GM23338 (cell line): ENCODE measurements at regions not wholly inside any gene's neighbourhood (a gene's known extent, or its start where the extent isn't known, plus 50 kb on each side); places are given as distances from the start of the nearest gene placed in this dataset.

Experiments
- ATAC-seq: fragments of 200-7000 bp; cut with Tn5 transposase; 3 replicates; pipeline ENCODE4 v1.9.1; 2020
- DNase-seq: peaks from one replicate; pipeline ENCODE4 v3.0.0-alpha.2; 2015; ENCODE audit warnings: low spot score
- H2AFZ ChIP-seq: fragments of 200-600 bp; sonication (generic); 2 replicates; pipeline ENCODE4 v1.8.0; 2016; ENCODE audit warnings: antibody characterized with exemption, mild to moderate bottlenecking, moderate library complexity
- H3F3A ChIP-seq: fragments of 200-600 bp; sonication (generic); replicated peaks from 2 replicates; pipeline ENCODE4 v1.8.0; 2017; ENCODE audit warnings: antibody characterized with exemption, mixed run types, low read depth
- H3K27ac ChIP-seq: fragments of 200-600 bp; sonication (generic); 2 replicates; pipeline ENCODE4 v1.6.1; 2016; ENCODE audit warnings: low read depth
- H3K27me3 ChIP-seq: fragments of 200-600 bp; sonication (generic); 2 replicates; pipeline ENCODE4 v1.8.0; 2016; ENCODE audit warnings: mild to moderate bottlenecking, mixed run types, moderate library complexity; ENCODE audit not compliant: insufficient read depth
- H3K36me3 ChIP-seq: fragments of 200-600 bp; sonication (generic); 2 replicates; pipeline ENCODE4 v1.8.0; 2016; ENCODE audit warnings: mild to moderate bottlenecking; ENCODE audit not compliant: insufficient read depth
- H3K4me1 ChIP-seq: fragments of 200-600 bp; sonication (generic); 2 replicates; pipeline ENCODE4 v1.8.0; 2016; ENCODE audit warnings: mild to moderate bottlenecking, moderate library complexity; ENCODE audit not compliant: insufficient read depth
- H3K4me2 ChIP-seq: fragments of 200-600 bp; sonication (generic); 2 replicates; pipeline ENCODE4 v1.7.1; 2017; ENCODE audit warnings: mixed run types
- H3K4me3 ChIP-seq: fragments of 200-600 bp; sonication (generic); 2 replicates; pipeline ENCODE4 v1.6.1; 2016; ENCODE audit warnings: mixed run types
- H3K79me2 ChIP-seq: fragments of 200-600 bp; sonication (generic); replicated peaks from 2 replicates; pipeline ENCODE4 v1.8.0; 2017; ENCODE audit warnings: mild to moderate bottlenecking; ENCODE audit not compliant: insufficient read depth
- H3K9me2 ChIP-seq: fragments of 200-600 bp; sonication (generic); 2 replicates; pipeline ENCODE4 v1.8.0; 2017; ENCODE audit not compliant: insufficient read depth
- H4K20me1 ChIP-seq: fragments of 200-600 bp; sonication (generic); replicated peaks from 2 replicates; pipeline ENCODE4 v1.8.0; 2017; ENCODE audit warnings: mild to moderate bottlenecking; ENCODE audit not compliant: insufficient read depth
- H3K27ac Mint-ChIP-seq: 2 replicates; pipeline ENCODE4 v1.8.0; 2020; ENCODE audit warnings: inconsistent platforms, mild to moderate bottlenecking, moderate library complexity, mixed read lengths
- H3K27me3 Mint-ChIP-seq: 3 replicates; pipeline ENCODE4 v1.8.0; 2022; ENCODE audit warnings: low read depth, mild to moderate bottlenecking, moderate library complexity, mixed read lengths, inconsistent platforms; ENCODE audit not compliant: insufficient read depth, poor library complexity
- H3K36me3 Mint-ChIP-seq: 3 replicates; pipeline ENCODE4 v1.8.0; 2021; ENCODE audit warnings: low read depth, mild to moderate bottlenecking, inconsistent platforms, moderate library complexity, mixed read lengths
- H3K4me1 Mint-ChIP-seq: 3 replicates; pipeline ENCODE4 v1.8.0; 2020; ENCODE audit warnings: mild to moderate bottlenecking, inconsistent platforms, mixed read lengths
- H3K4me3 Mint-ChIP-seq: 3 replicates; pipeline ENCODE4 v1.8.0; 2021; ENCODE audit warnings: moderate library complexity, mild to moderate bottlenecking, inconsistent platforms, mixed read lengths
- H3K9me3 Mint-ChIP-seq: 3 replicates; pipeline ENCODE4 v1.8.0; 2020; ENCODE audit warnings: moderate library complexity, mild to moderate bottlenecking, inconsistent platforms, mixed read lengths
- EZH2phosphoT487 ChIP-seq: fragments of 200-600 bp; sonication (generic); IDR thresholded peaks from one replicate; pipeline ENCODE4 v1.8.1; 2018; ENCODE audit warnings: antibody characterized with exemption; ENCODE audit not compliant: unreplicated experiment
- JUNB ChIP-seq: IDR thresholded peaks from one replicate; pipeline ENCODE4 v1.6.1; 2016; ENCODE audit warnings: antibody characterized with exemption; ENCODE audit not compliant: unreplicated experiment
- NANOG ChIP-seq: IDR thresholded peaks from 2 replicates; pipeline ENCODE4 v1.6.1; 2016; ENCODE audit warnings: antibody characterized with exemption, borderline replicate concordance
- STAT1 ChIP-seq: IDR thresholded peaks from one replicate; pipeline ENCODE4 v1.6.1; 2016; ENCODE audit warnings: antibody characterized with exemption; ENCODE audit not compliant: unreplicated experiment
- TF ChIP-seq, protein P1 (sequence below): IDR thresholded peaks from one replicate; pipeline ENCODE4 v1.6.1; 2018; ENCODE audit warnings: antibody characterized with exemption; ENCODE audit not compliant: unreplicated experiment
- TF ChIP-seq, protein P2 (sequence below), 2 experiments: fragments of 200-600 bp in 1 of 2; sonication (generic) in 1 of 2; conservative IDR thresholded peaks; 2 replicates each; pipeline versions ENCODE4 v1.5.1 to v1.6.1; 2016 to 2017; ENCODE audit warnings: antibody characterized with exemption in 2 of 2, low read depth in 2 of 2, mild to moderate bottlenecking in 2 of 2, moderate library complexity in 1 of 2

DNA sequence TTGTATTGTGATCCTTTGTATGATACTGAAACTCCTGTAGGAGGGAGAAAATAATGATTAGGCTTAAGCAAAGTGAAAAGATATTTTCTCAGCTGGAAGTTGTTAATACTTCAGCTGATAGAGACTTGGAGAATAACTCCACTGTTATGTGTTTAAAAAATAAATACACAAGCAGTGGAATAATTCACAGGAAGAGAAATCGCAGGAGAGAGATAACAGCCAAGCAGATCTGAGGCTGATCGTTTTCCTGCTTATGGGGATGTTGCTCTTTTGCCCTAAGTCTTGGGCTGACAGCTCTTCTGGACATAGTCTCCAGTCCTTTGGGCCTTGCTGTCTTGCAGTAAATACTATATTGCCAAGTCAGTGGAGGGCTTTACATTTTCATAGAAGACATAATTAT is 93.3 kb downstream of the OLFM4 start:
- Histone ChIP-seq H3K9me2 (peaks cover 3% of the 10 kb centered on the region; the same call in 1 of the 2 replicates), H4K20me1 (no peaks in the 10 kb centered on the region), H3F3A (no peaks in the 10 kb centered on the region), H3K27me3 (no peaks in the 10 kb centered on the region), H2AFZ (no peak overlapping the region), H3K4me3 (no peak overlapping the region), H3K4me1 (peaks cover 23% of the 10 kb centered on the region), H3K27ac (no peak overlapping the region), H3K36me3 (no peaks in the 10 kb centered on the region), H3K4me2 (peak overlapping the region; percentile 16), H3K79me2 (no peaks in the 10 kb centered on the region)
- DNase-seq (no peak), ATAC-seq (no peak)
- Mint-ChIP-seq H3K4me1 (peaks cover 19% of the 10 kb centered on the region), H3K9me3 (peaks cover 20% of the 10 kb centered on the region), H3K27ac (no peak overlapping the region), H3K36me3 (peaks cover 15% of the 10 kb centered on the region), H3K27me3 (peaks cover 2% of the 10 kb centered on the region), H3K4me3 (no peak overlapping the region)
- TF ChIP-seq, protein P1, sequence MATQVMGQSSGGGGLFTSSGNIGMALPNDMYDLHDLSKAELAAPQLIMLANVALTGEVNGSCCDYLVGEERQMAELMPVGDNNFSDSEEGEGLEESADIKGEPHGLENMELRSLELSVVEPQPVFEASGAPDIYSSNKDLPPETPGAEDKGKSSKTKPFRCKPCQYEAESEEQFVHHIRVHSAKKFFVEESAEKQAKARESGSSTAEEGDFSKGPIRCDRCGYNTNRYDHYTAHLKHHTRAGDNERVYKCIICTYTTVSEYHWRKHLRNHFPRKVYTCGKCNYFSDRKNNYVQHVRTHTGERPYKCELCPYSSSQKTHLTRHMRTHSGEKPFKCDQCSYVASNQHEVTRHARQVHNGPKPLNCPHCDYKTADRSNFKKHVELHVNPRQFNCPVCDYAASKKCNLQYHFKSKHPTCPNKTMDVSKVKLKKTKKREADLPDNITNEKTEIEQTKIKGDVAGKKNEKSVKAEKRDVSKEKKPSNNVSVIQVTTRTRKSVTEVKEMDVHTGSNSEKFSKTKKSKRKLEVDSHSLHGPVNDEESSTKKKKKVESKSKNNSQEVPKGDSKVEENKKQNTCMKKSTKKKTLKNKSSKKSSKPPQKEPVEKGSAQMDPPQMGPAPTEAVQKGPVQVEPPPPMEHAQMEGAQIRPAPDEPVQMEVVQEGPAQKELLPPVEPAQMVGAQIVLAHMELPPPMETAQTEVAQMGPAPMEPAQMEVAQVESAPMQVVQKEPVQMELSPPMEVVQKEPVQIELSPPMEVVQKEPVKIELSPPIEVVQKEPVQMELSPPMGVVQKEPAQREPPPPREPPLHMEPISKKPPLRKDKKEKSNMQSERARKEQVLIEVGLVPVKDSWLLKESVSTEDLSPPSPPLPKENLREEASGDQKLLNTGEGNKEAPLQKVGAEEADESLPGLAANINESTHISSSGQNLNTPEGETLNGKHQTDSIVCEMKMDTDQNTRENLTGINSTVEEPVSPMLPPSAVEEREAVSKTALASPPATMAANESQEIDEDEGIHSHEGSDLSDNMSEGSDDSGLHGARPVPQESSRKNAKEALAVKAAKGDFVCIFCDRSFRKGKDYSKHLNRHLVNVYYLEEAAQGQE, result no peak
- TF ChIP-seq, protein P2, sequence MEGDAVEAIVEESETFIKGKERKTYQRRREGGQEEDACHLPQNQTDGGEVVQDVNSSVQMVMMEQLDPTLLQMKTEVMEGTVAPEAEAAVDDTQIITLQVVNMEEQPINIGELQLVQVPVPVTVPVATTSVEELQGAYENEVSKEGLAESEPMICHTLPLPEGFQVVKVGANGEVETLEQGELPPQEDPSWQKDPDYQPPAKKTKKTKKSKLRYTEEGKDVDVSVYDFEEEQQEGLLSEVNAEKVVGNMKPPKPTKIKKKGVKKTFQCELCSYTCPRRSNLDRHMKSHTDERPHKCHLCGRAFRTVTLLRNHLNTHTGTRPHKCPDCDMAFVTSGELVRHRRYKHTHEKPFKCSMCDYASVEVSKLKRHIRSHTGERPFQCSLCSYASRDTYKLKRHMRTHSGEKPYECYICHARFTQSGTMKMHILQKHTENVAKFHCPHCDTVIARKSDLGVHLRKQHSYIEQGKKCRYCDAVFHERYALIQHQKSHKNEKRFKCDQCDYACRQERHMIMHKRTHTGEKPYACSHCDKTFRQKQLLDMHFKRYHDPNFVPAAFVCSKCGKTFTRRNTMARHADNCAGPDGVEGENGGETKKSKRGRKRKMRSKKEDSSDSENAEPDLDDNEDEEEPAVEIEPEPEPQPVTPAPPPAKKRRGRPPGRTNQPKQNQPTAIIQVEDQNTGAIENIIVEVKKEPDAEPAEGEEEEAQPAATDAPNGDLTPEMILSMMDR (conservative IDR thresholded peaks at IDR 0.05; ENCODE audit: low read depth in 2 of 2), result no peak
- no peak for TF ChIP-seq EZH2phosphoT487
- TF ChIP-seq JUNB, result no peak
- no peak for TF ChIP-seq NANOG

DNA sequence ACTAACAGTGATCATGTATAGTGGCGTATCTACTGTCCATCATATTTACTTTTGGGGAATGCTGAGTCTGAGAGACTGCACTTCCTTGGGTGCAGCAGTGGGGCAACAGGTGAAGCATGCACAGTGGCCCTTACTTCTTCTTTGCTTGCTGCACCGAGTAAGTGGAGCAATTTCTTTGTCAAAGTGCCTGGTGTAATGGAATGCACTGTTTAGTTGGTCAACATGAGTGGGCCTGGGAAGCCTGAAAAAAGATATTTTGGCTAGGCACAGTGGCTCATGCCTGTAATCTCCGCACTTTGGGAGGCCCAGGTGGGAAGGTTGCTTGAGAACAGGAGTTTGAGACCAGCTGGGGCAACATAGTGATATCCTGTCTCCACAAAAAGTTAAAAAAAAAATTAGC is 94.9 kb downstream of the OLFM4 start:
- Mint-ChIP-seq H3K4me1 (peaks cover 19% of the 10 kb centered on the region), H3K4me3 (no peak overlapping the region), H3K9me3 (peaks cover 6% of the 10 kb centered on the region), H3K27me3 (peaks cover 2% of the 10 kb centered on the region), H3K27ac (no peak overlapping the region), H3K36me3 (peaks cover 2% of the 10 kb centered on the region; the same call in 2 of the 3 replicates)
- DNase-seq (no peak), ATAC-seq (no peak)
- H3K27me3 ChIP-seq, result no peaks in the 10 kb centered on the region
- no peaks in the 10 kb centered on the region for H3K36me3 ChIP-seq
- H2AFZ ChIP-seq, result 0 out of 2 replicates have a peak overlapping the region, but pooled peaks have one; percentile 23
- TF ChIP-seq JUNB, result no peak
- TF ChIP-seq STAT1, result no peak
- H3F3A ChIP-seq, result no peaks in the 10 kb centered on the region
- H3K4me1 ChIP-seq, result peaks cover 23% of the 10 kb centered on the region
- H3K79me2 ChIP-seq, result no peaks in the 10 kb centered on the region
- no peak overlapping the region for H3K4me2 ChIP-seq
- H4K20me1 ChIP-seq, result no peaks in the 10 kb centered on the region
- peaks cover 5% of the 10 kb centered on the region for H3K9me2 ChIP-seq
- H3K27ac ChIP-seq, result no peak overlapping the region
- H3K4me3 ChIP-seq, result no peak overlapping the region
